ENCODE measurements at regions not wholly inside any gene's neighbourhood (a gene's known extent, or its start where the extent isn't known, plus 50 kb on each side); places are given as distances from the start of the nearest gene placed in this dataset.

- no peak for DNase-seq (ENCODE audit: extremely low spot score)
- TF ChIP-seq SUZ12 (IDR thresholded peaks at IDR 0.05) (no peak), ELF4 (IDR thresholded peaks at IDR 0.05) (no peak), PKNOX1 (IDR thresholded peaks at IDR 0.05) (no peak), NFRKB (IDR thresholded peaks at IDR 0.05) (no peak), FOXM1 (IDR thresholded peaks at IDR 0.05; ENCODE audit: borderline replicate concordance) (no peak)
- ChIA-PET POLR2A (no interaction called here), CTCF (no interaction called here)
Observed at GRCh38 chrX:43508694-43509093, 147.4 kb upstream of the MAOA start.

- TF ChIP-seq FOXA1 (IDR thresholded peaks at IDR 0.05), result no peak
- TF ChIP-seq HDGF (IDR thresholded peaks at IDR 0.05; ENCODE audit: borderline replicate concordance), result no peak
- TF ChIP-seq PKNOX1 (IDR thresholded peaks at IDR 0.05), result no peak
- no peak for TF ChIP-seq L3MBTL2 (conservative IDR thresholded peaks at IDR 0.05)
- TF ChIP-seq LEF1 (IDR thresholded peaks at IDR 0.05; ENCODE audit: borderline replicate concordance), result no peak
- no peak for TF ChIP-seq FOXM1 (IDR thresholded peaks at IDR 0.05; ENCODE audit: borderline replicate concordance)
- no peak for TF ChIP-seq ELF4 (IDR thresholded peaks at IDR 0.05)
- no peak for TF ChIP-seq FOXK2 (IDR thresholded peaks at IDR 0.05)
- no peak for TF ChIP-seq NFRKB (IDR thresholded peaks at IDR 0.05)
- no peak for TF ChIP-seq SP1 (IDR thresholded peaks at IDR 0.05)
- no peak for TF ChIP-seq BHLHE40 (IDR thresholded peaks at IDR 0.05; ENCODE audit: borderline replicate concordance)
- no peak for TF ChIP-seq ARNT (IDR thresholded peaks at IDR 0.05)
- TF ChIP-seq ZNF384 (IDR thresholded peaks at IDR 0.05), result no peak
- no peak for TF ChIP-seq TARDBP (IDR thresholded peaks at IDR 0.05)
- no peak for TF ChIP-seq CTBP1 (IDR thresholded peaks at IDR 0.05; ENCODE audit: borderline replicate concordance)
- no peak for TF ChIP-seq SUZ12 (IDR thresholded peaks at IDR 0.05)
- CTCF ChIA-PET, result no interaction called here
- DNase-seq (ENCODE audit: extremely low spot score), result no peak
- POLR2A ChIA-PET, result no interaction called here
Observed at GRCh38 chrX:43510209-43510608, 145.9 kb upstream of the MAOA start.

- CTCF ChIA-PET, result no interaction called here
- POLR2A ChIA-PET, result no interaction called here
- DNase-seq (ENCODE audit: extremely low spot score), result no peak
- TF ChIP-seq HDGF (IDR thresholded peaks at IDR 0.05; ENCODE audit: borderline replicate concordance) (no peak), SP1 (IDR thresholded peaks at IDR 0.05) (no peak), CTBP1 (IDR thresholded peaks at IDR 0.05; ENCODE audit: borderline replicate concordance) (no peak), LEF1 (IDR thresholded peaks at IDR 0.05; ENCODE audit: borderline replicate concordance) (no peak), BHLHE40 (IDR thresholded peaks at IDR 0.05; ENCODE audit: borderline replicate concordance) (no peak), SUZ12 (IDR thresholded peaks at IDR 0.05) (no peak), L3MBTL2 (conservative IDR thresholded peaks at IDR 0.05) (no peak), FOXA1 (IDR thresholded peaks at IDR 0.05) (no peak), FOXK2 (IDR thresholded peaks at IDR 0.05) (no peak), NFRKB (IDR thresholded peaks at IDR 0.05) (no peak), ELF4 (IDR thresholded peaks at IDR 0.05) (no peak), ZNF384 (IDR thresholded peaks at IDR 0.05) (no peak), PKNOX1 (IDR thresholded peaks at IDR 0.05) (no peak), FOXM1 (IDR thresholded peaks at IDR 0.05; ENCODE audit: borderline replicate concordance) (no peak)
Observed at GRCh38 chrX:43513085-43513484, 143.0 kb upstream of the MAOA start.

- POLR2A ChIA-PET, result no interaction called here
- no peak for TF ChIP-seq SUZ12 (IDR thresholded peaks at IDR 0.05)
- no peak for TF ChIP-seq FOXA1 (IDR thresholded peaks at IDR 0.05)
- no peak for TF ChIP-seq CTBP1 (IDR thresholded peaks at IDR 0.05; ENCODE audit: borderline replicate concordance)
- TF ChIP-seq FOXM1 (IDR thresholded peaks at IDR 0.05; ENCODE audit: borderline replicate concordance), result no peak
- no peak for TF ChIP-seq L3MBTL2 (conservative IDR thresholded peaks at IDR 0.05)
- CTCF ChIA-PET, result no interaction called here
- DNase-seq (ENCODE audit: extremely low spot score), result no peak
Observed at GRCh38 chrX:43514820-43515219, 141.3 kb upstream of the MAOA start.

- ChIA-PET POLR2A (no interaction called here), CTCF (no interaction called here)
- TF ChIP-seq L3MBTL2 (conservative IDR thresholded peaks at IDR 0.05) (no peak), ELF4 (IDR thresholded peaks at IDR 0.05) (no peak), ARNT (IDR thresholded peaks at IDR 0.05) (no peak), LEF1 (IDR thresholded peaks at IDR 0.05; ENCODE audit: borderline replicate concordance) (no peak), CTBP1 (IDR thresholded peaks at IDR 0.05; ENCODE audit: borderline replicate concordance) (no peak), NFRKB (IDR thresholded peaks at IDR 0.05) (no peak), PKNOX1 (IDR thresholded peaks at IDR 0.05) (no peak), HDGF (IDR thresholded peaks at IDR 0.05; ENCODE audit: borderline replicate concordance) (no peak)
- no peak for DNase-seq (ENCODE audit: extremely low spot score)
Observed at GRCh38 chrX:43522582-43522981, 133.5 kb upstream of the MAOA start.

- ChIA-PET CTCF (no interaction called here), POLR2A (no interaction called here)
- DNase-seq (ENCODE audit: extremely low spot score), result no peak
- TF ChIP-seq BHLHE40 (IDR thresholded peaks at IDR 0.05; ENCODE audit: borderline replicate concordance) (no peak), L3MBTL2 (conservative IDR thresholded peaks at IDR 0.05) (no peak), ZNF384 (IDR thresholded peaks at IDR 0.05) (no peak), FOXM1 (IDR thresholded peaks at IDR 0.05; ENCODE audit: borderline replicate concordance) (no peak), CTBP1 (IDR thresholded peaks at IDR 0.05; ENCODE audit: borderline replicate concordance) (no peak), FOXA1 (IDR thresholded peaks at IDR 0.05) (no peak), FOXK2 (IDR thresholded peaks at IDR 0.05) (no peak), ARNT (IDR thresholded peaks at IDR 0.05) (no peak), TARDBP (IDR thresholded peaks at IDR 0.05) (no peak), ELF4 (IDR thresholded peaks at IDR 0.05) (no peak), HDGF (IDR thresholded peaks at IDR 0.05; ENCODE audit: borderline replicate concordance) (no peak), LEF1 (IDR thresholded peaks at IDR 0.05; ENCODE audit: borderline replicate concordance) (no peak), SUZ12 (IDR thresholded peaks at IDR 0.05) (no peak), NFRKB (IDR thresholded peaks at IDR 0.05) (no peak)
Observed at GRCh38 chrX:43525901-43526610, 130.0 kb upstream of the MAOA start.

Data from HEK293T (cell line).